ENCODE measurements at regions not wholly inside any gene's neighbourhood (a gene's known extent, or its start where the extent isn't known, plus 50 kb on each side); places are given as distances from the start of the nearest gene placed in this dataset.
"Not testable (repeated sequence)": the region's sequence is repeated elsewhere in the genome, so short reads cannot be mapped to it uniquely, and the experiment has no call there.

- H3K4me3 Mint-ChIP-seq; DNase-seq; H3K27ac Mint-ChIP-seq; H3K27me3 Mint-ChIP-seq; H3K4me1 Mint-ChIP-seq; ATAC-seq (ENCODE audit: low read depth in 2 of 2): not testable (repeated sequence)
- Mint-ChIP-seq H3K36me3 (peaks cover 11 to 16% of the 10 kb centered on the region in 2 donors), H3K9me3 (peaks cover 0 to 24% (median 12%) of the 10 kb centered on the region in 7 donors)
Measured at GRCh38 chr20:30419871-30420420, 837.5 kb upstream of the DEFB115 start.
